ENCODE measurements at regions not wholly inside any gene's neighbourhood (a gene's known extent, or its start where the extent isn't known, plus 50 kb on each side); places are given as distances from the start of the nearest gene placed in this dataset.

DNA sequence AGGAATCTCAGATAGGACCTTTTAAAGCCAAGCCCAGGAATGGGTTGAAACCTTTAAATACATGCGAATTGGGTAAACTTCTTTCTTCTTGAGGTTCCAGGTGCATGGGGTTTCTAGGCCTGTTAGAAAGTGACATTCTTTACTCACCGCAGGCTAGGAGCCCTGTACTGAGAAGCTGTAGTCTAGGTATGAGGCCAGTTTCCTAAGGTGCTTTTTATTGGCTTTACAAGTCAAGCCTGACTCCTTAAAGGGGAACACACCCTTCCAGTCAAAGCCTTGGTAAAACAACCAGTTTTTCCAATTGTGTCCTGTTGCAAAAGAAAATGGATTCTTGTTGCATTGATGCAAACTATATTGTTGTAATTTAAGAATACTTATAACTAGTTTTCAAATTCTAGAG lies 76.1 kb upstream of the ATP11B start:
- no peaks in the 10 kb centered on the region for H3K36me3 ChIP-seq
- no peak for DNase-seq (ENCODE audit: low spot score in 2 of 2)
- H3K27ac ChIP-seq, result no peak overlapping the region
- 85% methylated on average over 2 of the region's 2 CpGs for WGBS
- H3K9me3 ChIP-seq, result no peaks in the 10 kb centered on the region
- H3K4me3 ChIP-seq, result no peak overlapping the region
- H3K27me3 ChIP-seq, result no peaks in the 10 kb centered on the region
- TF ChIP-seq POLR2A (IDR thresholded peaks at IDR 0.05) (no peak), POLR2AphosphoS5 (IDR thresholded peaks at IDR 0.05) (no peak), EP300 (IDR thresholded peaks at IDR 0.05) (no peak)
- TF ChIP-seq, protein P1, sequence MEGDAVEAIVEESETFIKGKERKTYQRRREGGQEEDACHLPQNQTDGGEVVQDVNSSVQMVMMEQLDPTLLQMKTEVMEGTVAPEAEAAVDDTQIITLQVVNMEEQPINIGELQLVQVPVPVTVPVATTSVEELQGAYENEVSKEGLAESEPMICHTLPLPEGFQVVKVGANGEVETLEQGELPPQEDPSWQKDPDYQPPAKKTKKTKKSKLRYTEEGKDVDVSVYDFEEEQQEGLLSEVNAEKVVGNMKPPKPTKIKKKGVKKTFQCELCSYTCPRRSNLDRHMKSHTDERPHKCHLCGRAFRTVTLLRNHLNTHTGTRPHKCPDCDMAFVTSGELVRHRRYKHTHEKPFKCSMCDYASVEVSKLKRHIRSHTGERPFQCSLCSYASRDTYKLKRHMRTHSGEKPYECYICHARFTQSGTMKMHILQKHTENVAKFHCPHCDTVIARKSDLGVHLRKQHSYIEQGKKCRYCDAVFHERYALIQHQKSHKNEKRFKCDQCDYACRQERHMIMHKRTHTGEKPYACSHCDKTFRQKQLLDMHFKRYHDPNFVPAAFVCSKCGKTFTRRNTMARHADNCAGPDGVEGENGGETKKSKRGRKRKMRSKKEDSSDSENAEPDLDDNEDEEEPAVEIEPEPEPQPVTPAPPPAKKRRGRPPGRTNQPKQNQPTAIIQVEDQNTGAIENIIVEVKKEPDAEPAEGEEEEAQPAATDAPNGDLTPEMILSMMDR (IDR thresholded peaks at IDR 0.05), result no peak
- H3K4me1 ChIP-seq, result no peaks in the 10 kb centered on the region

DNA sequence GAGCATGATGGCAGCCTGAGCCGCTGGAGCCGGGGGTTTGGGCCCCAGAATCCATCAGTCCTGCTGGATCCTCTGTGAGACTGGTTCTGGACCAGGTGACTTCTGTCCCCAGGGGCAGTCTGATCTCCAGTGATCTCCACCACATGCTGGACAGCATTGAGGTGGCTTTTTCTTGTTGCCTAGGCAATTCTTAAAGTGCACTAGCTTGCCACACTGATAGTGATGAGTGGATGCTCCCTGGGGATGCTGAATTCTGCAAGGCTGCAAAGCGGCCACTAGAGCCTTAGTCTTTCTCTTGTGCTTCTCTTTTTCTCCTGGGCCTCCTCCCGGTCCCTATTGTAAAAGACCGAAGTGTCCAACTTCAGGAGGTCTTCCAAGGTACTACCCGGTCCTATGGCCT lies 70.4 kb upstream of the ATP11B start:
- Histone ChIP-seq H3K36me3 (no peaks in the 10 kb centered on the region), H3K27ac (no peak overlapping the region), H3K9me3 (no peaks in the 10 kb centered on the region), H3K4me1 (peaks cover 9% of the 10 kb centered on the region), H3K27me3 (no peaks in the 10 kb centered on the region), H3K4me3 (no peak overlapping the region)
- 81% methylated on average over 4 of the region's 6 CpGs for WGBS
- DNase-seq (ENCODE audit: low spot score in 2 of 2), result no peak
- TF ChIP-seq POLR2A (IDR thresholded peaks at IDR 0.05) (no peak), EP300 (IDR thresholded peaks at IDR 0.05) (no peak), POLR2AphosphoS5 (IDR thresholded peaks at IDR 0.05) (no peak)
- TF ChIP-seq, protein P1 (IDR thresholded peaks at IDR 0.05), result no peak

DNA sequence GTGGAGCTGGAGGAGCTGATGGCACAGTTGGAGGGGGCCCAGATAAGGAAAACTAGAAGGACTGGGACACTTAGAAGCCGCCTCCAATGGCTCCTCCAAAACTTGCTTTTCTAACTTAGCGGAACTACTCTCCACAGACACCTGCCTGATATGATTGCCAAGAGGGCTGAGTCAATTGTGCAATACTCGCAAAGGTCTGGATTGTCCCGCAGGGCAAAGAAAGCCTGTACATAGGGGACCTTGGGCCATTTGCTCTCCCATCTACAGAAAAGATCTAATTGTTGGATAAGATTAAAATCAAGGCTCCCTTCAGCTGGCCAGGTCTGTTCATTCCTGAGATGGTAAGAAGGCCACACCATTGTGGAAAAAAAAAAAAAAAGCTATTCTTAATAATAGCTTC lies 69.7 kb upstream of the ATP11B start:
- Histone ChIP-seq H3K4me3 (no peak overlapping the region), H3K36me3 (no peaks in the 10 kb centered on the region), H3K27ac (no peak overlapping the region), H3K4me1 (peaks cover 9% of the 10 kb centered on the region), H3K27me3 (no peaks in the 10 kb centered on the region), H3K9me3 (no peaks in the 10 kb centered on the region)
- WGBS, result 96% methylated on average over 4 of the region's 4 CpGs
- no peak for DNase-seq (ENCODE audit: low spot score in 2 of 2)
- TF ChIP-seq POLR2AphosphoS5 (IDR thresholded peaks at IDR 0.05) (no peak), EP300 (IDR thresholded peaks at IDR 0.05) (no peak), POLR2A (IDR thresholded peaks at IDR 0.05) (no peak)
- TF ChIP-seq, protein P1 (IDR thresholded peaks at IDR 0.05), result no peak

- 47% methylated on average over 16 of the region's 16 CpGs for WGBS
- DNase-seq (ENCODE audit: low spot score in 2 of 2), result no peak
- Histone ChIP-seq H3K27ac (no peak overlapping the region), H3K4me1 (peaks cover 9% of the 10 kb centered on the region), H3K9me3 (no peaks in the 10 kb centered on the region), H3K36me3 (no peaks in the 10 kb centered on the region), H3K27me3 (no peaks in the 10 kb centered on the region), H3K4me3 (peak overlapping the region; percentile 16)
- TF ChIP-seq POLR2A (IDR thresholded peaks at IDR 0.05), result no peak
These were observed 67.7 kb upstream of the ATP11B start for GRCh38 chr3:182725372-182726251.

GRCh38 chr3:182726258-182727142 lies 66.8 kb upstream of the ATP11B start:
- Histone ChIP-seq H3K27ac (no peak overlapping the region), H3K9me3 (no peaks in the 10 kb centered on the region)
- WGBS, result 82% methylated on average over 10 of the region's 10 CpGs

More at GRCh38 chr3:182726258-182727142, 66.8 kb upstream of the ATP11B start:
- H3K4me3 ChIP-seq, result peak overlapping the region; percentile 16
- H3K27me3 ChIP-seq, result no peaks in the 10 kb centered on the region
- H3K36me3 ChIP-seq, result no peaks in the 10 kb centered on the region
- DNase-seq (ENCODE audit: low spot score in 2 of 2), result no peak
- TF ChIP-seq EP300 (IDR thresholded peaks at IDR 0.05), result no peak
- TF ChIP-seq POLR2A (IDR thresholded peaks at IDR 0.05), result no peak
- no peak for TF ChIP-seq POLR2AphosphoS5 (IDR thresholded peaks at IDR 0.05)
- TF ChIP-seq, protein P1 (IDR thresholded peaks at IDR 0.05), result no peak
- H3K4me1 ChIP-seq, result peaks cover 9% of the 10 kb centered on the region

Measured in suprapubic skin (tissue), 4 donors.